Esophagus muscularis mucosa (tissue), 4 donors: ENCODE measurements at regions not wholly inside any gene's neighbourhood (a gene's known extent, or its start where the extent isn't known, plus 50 kb on each side); places are given as distances from the start of the nearest gene placed in this dataset.
A peak's percentile ranks its signal among the peaks of the same experiment; 100 is the strongest.

Experiments
- DNase-seq: peaks from one replicate; pipeline ENCODE4 v3.0.0-alpha.2; 2017; ENCODE audit errors: extremely low spot score
- H3K27ac ChIP-seq, 4 donors: fragments of 200-600 bp; sonication (generic); replicated peaks in 1 of 4; 1 replicate in 3 of 4; 2 replicates in 1 of 4; pipeline ENCODE4 v1.5.1; 2016 to 2019; ENCODE audit warnings: mild to moderate bottlenecking in 1 of 4
- H3K27me3 ChIP-seq, 4 donors: fragments of 200-600 bp; sonication (generic); one replicate each; pipeline versions ENCODE4 v1.5.1 to v1.6.0; 2016 to 2019
- H3K36me3 ChIP-seq, 4 donors: fragments of 200-600 bp; sonication (generic); one replicate each; pipeline ENCODE4 v1.5.1; 2016 to 2019
- H3K4me1 ChIP-seq, 4 donors: fragments of 200-600 bp; sonication (generic); one replicate each; pipeline ENCODE4 v1.5.1; 2016 to 2019
- H3K4me3 ChIP-seq, 4 donors: fragments of 200-600 bp; sonication (generic); 1 replicate in 2 of 4; 2 replicates in 2 of 4; pipeline ENCODE4 v1.5.1; 2016 to 2019; ENCODE audit warnings: mild to moderate bottlenecking in 4 of 4, moderate library complexity in 1 of 4
- H3K9me3 ChIP-seq, 4 donors: fragments of 200-600 bp; sonication (generic); 1 replicate in 3 of 4; 2 replicates in 1 of 4; pipeline ENCODE4 v1.5.1; 2016 to 2019
- CTCF ChIP-seq, 3 experiments: fragments of 200-600 bp in 2 of 3; fragments of 450-650 bp in 1 of 3; sonication (generic) in 2 of 3; IDR thresholded peaks; one replicate each; pipeline ENCODE4 v1.5.1; 2017 to 2019; ENCODE audit warnings: antibody characterized with exemption in 3 of 3, mild to moderate bottlenecking in 2 of 3, moderate library complexity in 1 of 3
- EP300 ChIP-seq: sonication (generic); formaldehyde crosslinking; IDR thresholded peaks from one replicate; pipeline ENCODE4 v1.6.1; 2017; ENCODE audit warnings: antibody characterized with exemption
- POLR2A ChIP-seq: fragments of 450-650 bp; IDR thresholded peaks from one replicate; pipeline ENCODE4 v1.6.1; 2017; ENCODE audit warnings: antibody characterized with exemption, moderate library complexity, mild to moderate bottlenecking, low read depth
- POLR2AphosphoS5 ChIP-seq, 2 donors: sonication (generic); formaldehyde crosslinking; IDR thresholded peaks; one replicate each; pipeline ENCODE4 v1.6.1; 2017; ENCODE audit warnings: antibody characterized with exemption in 2 of 2
- WGBS: methylation state at CpG from one replicate; pipeline ENCODE4 v1.1.5; 2018; 5-methylcytosine and 5-hydroxymethylcytosine counted together
- intact Hi-C: fragments of 100-400 bp; cut with DNase I; formaldehyde crosslinking; loops from one replicate; pipeline ENCODE4 v1.15.1; 2023

GRCh38 chr12:45648070-45648469 lies 81.4 kb upstream of the ARID2 start:
- 92% methylated on average over 3 of the region's 3 CpGs for WGBS
- H3K9me3 ChIP-seq, result no peaks in the 10 kb centered on the region
- no peak for TF ChIP-seq EP300
- TF ChIP-seq POLR2AphosphoS5 (IDR thresholded peaks at IDR 0.05), result no peak
- no peak for TF ChIP-seq CTCF (IDR thresholded peaks at IDR 0.05)
- TF ChIP-seq POLR2A, result no peak
- no peaks in the 10 kb centered on the region for H3K4me1 ChIP-seq
- no peak overlapping the region for H3K4me3 ChIP-seq
- no peaks in the 10 kb centered on the region for H3K36me3 ChIP-seq
- H3K27me3 ChIP-seq, result no peaks in the 10 kb centered on the region
- intact Hi-C loops, result no loop called here
- no peak overlapping the region for H3K27ac ChIP-seq
- DNase-seq, result no peak

GRCh38 chr12:45651029-45651428 lies 78.5 kb upstream of the ARID2 start:
- no peaks in the 10 kb centered on the region for H3K9me3 ChIP-seq
- no peak overlapping the region for H3K27ac ChIP-seq
- no peaks in the 10 kb centered on the region for H3K27me3 ChIP-seq
- DNase-seq, result no peak
- intact Hi-C loops, result no loop called here
- H3K4me3 ChIP-seq, result no peak overlapping the region
- TF ChIP-seq POLR2A, result no peak
- no peak for TF ChIP-seq CTCF (IDR thresholded peaks at IDR 0.05)
- TF ChIP-seq EP300, result no peak
- TF ChIP-seq POLR2AphosphoS5 (IDR thresholded peaks at IDR 0.05), result no peak
- WGBS, result 97% methylated on average over 1 of the region's 1 CpG
- no peaks in the 10 kb centered on the region for H3K4me1 ChIP-seq
- H3K36me3 ChIP-seq, result no peaks in the 10 kb centered on the region

GRCh38 chr12:45654002-45654665 lies 75.4 kb upstream of the ARID2 start:
- intact Hi-C loops, result no loop called here
- 89% methylated on average over 3 of the region's 3 CpGs for WGBS
- no peaks in the 10 kb centered on the region for H3K4me1 ChIP-seq
- H3K36me3 ChIP-seq, result no peaks in the 10 kb centered on the region
- no peak overlapping the region for H3K4me3 ChIP-seq
- no peak for TF ChIP-seq POLR2AphosphoS5 (IDR thresholded peaks at IDR 0.05)
- no peak for TF ChIP-seq EP300
- TF ChIP-seq POLR2A, result no peak
- TF ChIP-seq CTCF (IDR thresholded peaks at IDR 0.05), result no peak
- no peak overlapping the region for H3K27ac ChIP-seq
- H3K9me3 ChIP-seq, result no peaks in the 10 kb centered on the region
- H3K27me3 ChIP-seq, result no peaks in the 10 kb centered on the region
- no peak for DNase-seq

- Histone ChIP-seq H3K9me3 (no peaks in the 10 kb centered on the region), H3K4me3 (no peak overlapping the region), H3K27ac (no peak overlapping the region), H3K4me1 (peaks cover 0 to under 1% (median 0%) of the 10 kb centered on the region in 4 donors), H3K27me3 (no peaks in the 10 kb centered on the region), H3K36me3 (no peaks in the 10 kb centered on the region)
- TF ChIP-seq CTCF (IDR thresholded peaks at IDR 0.05) (peak in 1 of 3 experiments; percentile 32), EP300 (no peak)
- DNase-seq, result no peak
- intact Hi-C loops, result no loop called here
- 47% methylated on average over 5 of the region's 5 CpGs for WGBS
Measured at GRCh38 chr12:45655186-45655585, 74.3 kb upstream of the ARID2 start.

GRCh38 chr12:45655743-45656142 lies 73.8 kb upstream of the ARID2 start:
- intact Hi-C loops, result no loop called here
- Histone ChIP-seq H3K4me3 (no peak overlapping the region), H3K36me3 (no peaks in the 10 kb centered on the region), H3K9me3 (no peaks in the 10 kb centered on the region), H3K27ac (no peak overlapping the region), H3K4me1 (peaks cover 0 to 3% (median 0%) of the 10 kb centered on the region in 4 donors), H3K27me3 (no peaks in the 10 kb centered on the region)
- TF ChIP-seq POLR2AphosphoS5 (IDR thresholded peaks at IDR 0.05) (no peak), EP300 (no peak), CTCF (IDR thresholded peaks at IDR 0.05) (no peak), POLR2A (no peak)
- no peak for DNase-seq
- 85% methylated on average over 2 of the region's 2 CpGs for WGBS
